Kidney epithelial cell (primary cell): ENCODE measurements at regions not wholly inside any gene's neighbourhood (a gene's known extent, or its start where the extent isn't known, plus 50 kb on each side); places are given as distances from the start of the nearest gene placed in this dataset.
"Not testable (repeated sequence)": the region's sequence is repeated elsewhere in the genome, so short reads cannot be mapped to it uniquely, and the experiment has no call there.

Source experiments
- DNase-seq: peaks from one replicate; pipeline ENCODE4 v3.0.0-alpha.2; 2010; ENCODE audit warnings: low read depth
- H3K27me3 ChIP-seq: 2 replicates; pipeline ENCODE4 v1.6.0; 2011; ENCODE audit warnings: low read length; ENCODE audit not compliant: control insufficient read depth, insufficient read depth
- H3K36me3 ChIP-seq: 2 replicates; pipeline ENCODE4 v1.5.1; 2011; ENCODE audit warnings: low read length; ENCODE audit not compliant: control insufficient read depth, insufficient read depth
- H3K4me3 ChIP-seq: 2 replicates; pipeline ENCODE4 v1.5.1; 2011; ENCODE audit warnings: low read depth, mild to moderate bottlenecking, control low read depth, low read length
- TF ChIP-seq, protein P1 (sequence below): IDR thresholded peaks from 2 replicates; pipeline ENCODE4 v1.5.1; 2011; ENCODE audit warnings: mild to moderate bottlenecking, moderate library complexity, low read length, control low read depth, inconsistent platforms; ENCODE audit not compliant: insufficient read depth, poor library complexity, severe bottlenecking

- Histone ChIP-seq H3K27me3 (no peaks in the 10 kb centered on the region), H3K36me3 (no peaks in the 10 kb centered on the region), H3K4me3 (no peak overlapping the region)
- TF ChIP-seq, protein P1, sequence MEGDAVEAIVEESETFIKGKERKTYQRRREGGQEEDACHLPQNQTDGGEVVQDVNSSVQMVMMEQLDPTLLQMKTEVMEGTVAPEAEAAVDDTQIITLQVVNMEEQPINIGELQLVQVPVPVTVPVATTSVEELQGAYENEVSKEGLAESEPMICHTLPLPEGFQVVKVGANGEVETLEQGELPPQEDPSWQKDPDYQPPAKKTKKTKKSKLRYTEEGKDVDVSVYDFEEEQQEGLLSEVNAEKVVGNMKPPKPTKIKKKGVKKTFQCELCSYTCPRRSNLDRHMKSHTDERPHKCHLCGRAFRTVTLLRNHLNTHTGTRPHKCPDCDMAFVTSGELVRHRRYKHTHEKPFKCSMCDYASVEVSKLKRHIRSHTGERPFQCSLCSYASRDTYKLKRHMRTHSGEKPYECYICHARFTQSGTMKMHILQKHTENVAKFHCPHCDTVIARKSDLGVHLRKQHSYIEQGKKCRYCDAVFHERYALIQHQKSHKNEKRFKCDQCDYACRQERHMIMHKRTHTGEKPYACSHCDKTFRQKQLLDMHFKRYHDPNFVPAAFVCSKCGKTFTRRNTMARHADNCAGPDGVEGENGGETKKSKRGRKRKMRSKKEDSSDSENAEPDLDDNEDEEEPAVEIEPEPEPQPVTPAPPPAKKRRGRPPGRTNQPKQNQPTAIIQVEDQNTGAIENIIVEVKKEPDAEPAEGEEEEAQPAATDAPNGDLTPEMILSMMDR, result no peak
- no peak for DNase-seq
Observed at GRCh38 chr18:56285387-56286065, 352.9 kb downstream of the TXNL1 start.

DNA sequence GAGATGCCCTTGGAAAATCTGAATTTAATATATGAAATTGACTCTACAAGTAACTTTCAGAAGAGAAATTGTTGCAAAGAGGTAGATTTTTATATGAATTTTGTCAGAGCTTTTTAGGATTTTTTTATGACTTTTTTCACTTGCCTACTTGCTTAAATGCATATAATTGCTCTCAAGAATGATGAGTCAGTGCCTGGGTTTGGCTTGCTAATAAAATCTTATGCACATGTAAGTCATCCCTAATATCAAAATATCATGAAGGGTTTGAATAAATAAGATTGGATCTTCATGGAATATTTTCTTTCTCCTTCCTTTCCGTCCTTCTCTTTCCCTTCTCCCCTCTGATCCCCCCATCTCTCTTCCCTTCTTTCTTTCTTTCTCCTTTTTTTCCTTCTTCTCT, 354.1 kb downstream of the TXNL1 start:
- TF ChIP-seq, protein P1, result no peak
- no peak for DNase-seq
- no peaks in the 10 kb centered on the region for H3K27me3 ChIP-seq
- H3K36me3 ChIP-seq, result no peaks in the 10 kb centered on the region
- H3K4me3 ChIP-seq, result no peak overlapping the region

- DNase-seq, result no peak
Observed at GRCh38 chr18:56283316-56283715, 355.1 kb downstream of the TXNL1 start.

GRCh38 chr18:56282234-56283104, 355.9 kb downstream of the TXNL1 start:
- TF ChIP-seq, protein P1, result no peak
- Histone ChIP-seq H3K4me3 (no peak overlapping the region), H3K27me3 (no peaks in the 10 kb centered on the region), H3K36me3 (no peaks in the 10 kb centered on the region)
- no peak for DNase-seq

More at GRCh38 chr18:56283316-56283715, 355.1 kb downstream of the TXNL1 start:
- Histone ChIP-seq H3K36me3 (no peaks in the 10 kb centered on the region), H3K4me3 (no peak overlapping the region), H3K27me3 (no peaks in the 10 kb centered on the region)
- TF ChIP-seq, protein P1, result no peak

DNA sequence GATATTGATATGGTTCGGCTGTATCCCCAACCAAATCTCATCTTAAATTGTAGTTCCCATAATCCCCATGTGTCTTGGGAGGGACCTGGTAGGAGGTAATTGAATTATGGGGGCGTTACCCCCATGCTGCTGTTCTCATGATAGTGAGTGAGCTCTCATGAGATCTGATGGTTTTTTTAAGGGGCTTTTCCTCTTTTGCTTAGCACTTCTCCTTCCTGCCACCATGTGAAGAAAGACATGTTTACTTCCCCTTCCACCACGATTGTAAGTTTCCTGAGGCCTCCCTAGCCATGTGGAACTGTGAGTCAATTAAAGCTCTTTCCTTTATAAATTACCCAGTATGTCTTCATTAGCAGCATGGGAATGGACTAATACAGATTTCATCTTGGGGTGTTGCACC, 358.6 kb downstream of the TXNL1 start:
- H3K27me3 ChIP-seq, H3K4me3 ChIP-seq, DNase-seq, H3K36me3 ChIP-seq: not testable (repeated sequence)

DNA sequence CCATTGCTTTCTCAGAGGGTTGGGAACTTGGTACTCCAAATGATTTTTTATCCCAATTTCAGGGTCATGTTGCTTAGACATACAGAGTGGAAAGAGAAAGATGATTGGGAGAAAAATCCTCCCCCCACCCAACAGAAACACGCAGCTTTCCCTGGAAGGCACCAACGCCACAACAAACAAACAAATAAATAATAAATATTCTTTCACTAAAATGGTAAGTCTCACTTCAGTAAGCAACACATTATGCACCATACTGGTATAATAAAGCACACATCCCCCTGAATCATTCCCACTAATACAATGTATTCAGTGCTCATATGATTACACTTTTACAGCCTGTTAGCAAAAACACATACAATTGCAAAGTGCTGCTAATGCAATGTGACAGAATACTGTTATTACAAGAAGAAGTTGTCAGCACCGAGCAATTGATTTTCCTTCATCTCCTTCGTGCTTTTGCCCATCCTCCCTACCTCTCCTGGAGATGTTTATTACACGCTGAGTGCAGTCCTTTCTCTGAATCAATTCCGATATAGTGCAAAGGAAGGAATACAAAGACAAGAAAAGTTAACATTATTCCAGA, 359.9 kb downstream of the TXNL1 start:
- TF ChIP-seq, protein P1, result no peak
- Histone ChIP-seq H3K4me3 (no peak overlapping the region), H3K36me3 (no peaks in the 10 kb centered on the region), H3K27me3 (no peaks in the 10 kb centered on the region)
- no peak for DNase-seq
